ENCODE measurements at regions not wholly inside any gene's neighbourhood (a gene's known extent, or its start where the extent isn't known, plus 50 kb on each side); places are given as distances from the start of the nearest gene placed in this dataset.
A peak's percentile ranks its signal among the peaks of the same experiment; 100 is the strongest.
"Not testable (repeated sequence)": the region's sequence is repeated elsewhere in the genome, so short reads cannot be mapped to it uniquely, and the experiment has no call there.

DNA sequence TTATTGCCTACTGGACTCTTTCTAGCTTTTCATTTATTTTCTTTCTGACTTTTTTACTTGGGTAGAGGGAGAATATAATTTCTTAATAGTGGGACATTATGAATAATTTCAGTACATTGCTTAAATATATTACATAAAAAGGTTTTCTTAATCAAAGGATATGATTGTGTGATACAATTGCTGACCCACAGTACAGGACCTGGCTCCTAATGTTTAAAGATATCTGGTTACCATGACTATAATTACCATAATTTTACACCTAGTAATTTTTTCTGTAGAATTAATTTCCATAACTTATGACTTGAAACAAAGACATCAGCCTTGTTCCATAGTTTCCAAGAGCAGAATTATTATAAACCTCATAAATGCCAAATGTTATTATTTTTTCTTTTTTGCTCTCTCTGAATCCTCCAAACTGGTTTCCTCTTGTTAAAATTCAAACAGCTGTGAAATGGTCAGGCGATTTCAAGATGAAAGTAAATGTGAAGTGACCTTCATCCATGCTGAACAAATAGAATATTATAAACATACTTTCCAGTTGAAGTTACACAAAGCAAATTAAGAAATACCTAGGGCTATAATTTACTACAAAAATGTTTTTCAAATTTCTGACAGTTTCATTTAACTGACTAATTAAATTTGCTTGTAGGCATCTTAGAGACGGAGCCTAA lies 301.2 kb upstream of the TYRP1 start:
- DNase-seq = no peak

DNA sequence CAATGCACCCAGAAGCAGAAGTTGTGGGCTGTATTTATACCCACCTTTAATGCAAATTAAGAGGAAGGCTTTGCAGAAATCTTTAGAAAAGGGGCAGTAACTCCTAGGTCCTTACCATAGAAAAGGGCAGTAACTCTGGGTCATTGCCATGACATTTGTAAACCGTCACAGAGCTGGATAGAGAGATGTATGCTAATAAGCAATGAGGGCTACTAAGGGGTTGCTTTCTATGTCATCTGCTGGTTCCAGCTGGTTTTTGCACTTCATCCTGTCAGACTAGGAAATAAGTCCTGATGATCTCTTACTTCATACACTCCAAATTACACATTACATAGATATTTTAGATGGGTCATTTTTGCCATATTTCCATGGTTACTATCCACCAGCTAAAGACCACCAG lies 299.1 kb upstream of the TYRP1 start:
- no peak for DNase-seq

DNA sequence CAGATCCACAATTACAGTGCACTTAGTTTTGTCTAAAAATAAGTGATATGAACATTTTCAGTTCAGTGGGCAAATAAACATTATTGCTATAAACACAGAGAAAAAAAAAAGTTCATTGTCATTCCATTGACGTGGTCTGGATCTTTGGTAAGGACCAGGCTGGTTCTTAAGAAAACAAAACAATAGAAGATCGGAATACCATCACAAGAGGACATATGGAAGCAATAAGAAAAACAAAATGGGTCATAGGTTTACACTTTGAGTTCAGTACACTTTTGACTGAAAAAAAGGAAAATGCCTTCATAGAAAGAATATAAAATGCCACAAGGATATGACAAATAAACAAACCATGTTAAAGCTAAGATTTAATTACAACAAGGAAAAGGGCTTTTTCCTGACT lies 289.5 kb upstream of the TYRP1 start:
- no peak for DNase-seq

DNA sequence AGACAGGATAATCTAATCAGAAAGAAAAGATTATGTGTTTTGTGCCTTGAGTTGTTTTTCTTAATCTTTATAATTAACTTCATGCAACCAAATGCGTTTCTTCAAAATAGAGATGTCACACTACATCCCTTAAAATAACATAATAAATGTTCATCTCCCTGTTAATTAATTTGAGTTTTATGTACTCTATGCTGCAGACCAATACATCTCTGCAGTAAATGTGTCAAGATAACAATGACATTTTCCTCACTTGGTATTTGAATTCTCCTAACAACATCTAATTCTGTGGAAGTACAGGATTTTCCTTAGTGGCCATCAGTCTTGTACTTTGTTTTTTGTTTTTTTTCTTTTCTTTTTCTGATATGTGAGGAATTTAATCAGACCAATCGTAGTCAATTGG lies 279.2 kb upstream of the TYRP1 start:
- DNase-seq = no peak

DNA sequence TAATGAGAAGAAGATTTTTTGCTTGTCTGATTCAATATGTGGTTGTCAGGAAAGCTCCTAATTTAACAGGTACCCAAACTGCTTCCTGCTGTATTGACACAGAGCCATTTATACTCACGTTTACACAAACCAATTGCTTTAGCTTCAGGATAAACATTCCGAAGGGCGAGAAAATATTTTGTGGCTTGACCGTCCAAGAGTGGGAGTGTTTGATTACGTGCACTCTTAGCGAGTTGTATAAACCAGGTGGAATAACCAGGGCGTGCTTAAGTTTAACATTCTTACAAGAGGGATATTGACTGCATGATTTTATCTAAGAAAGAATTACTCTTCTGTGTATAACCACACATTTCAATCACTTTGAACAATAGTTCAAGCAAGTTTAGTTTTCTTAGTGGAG lies 278.7 kb upstream of the TYRP1 start:
- no peak for DNase-seq

GRCh38 chr9:12415361-12415760 lies 277.8 kb upstream of the TYRP1 start:
- no peak for DNase-seq

- DNase-seq = no peak
Observed at GRCh38 chr9:12416716-12417115, 276.5 kb upstream of the TYRP1 start.

- DNase-seq = no peak
Observed at GRCh38 chr9:12424243-12424642, 268.9 kb upstream of the TYRP1 start.

DNA sequence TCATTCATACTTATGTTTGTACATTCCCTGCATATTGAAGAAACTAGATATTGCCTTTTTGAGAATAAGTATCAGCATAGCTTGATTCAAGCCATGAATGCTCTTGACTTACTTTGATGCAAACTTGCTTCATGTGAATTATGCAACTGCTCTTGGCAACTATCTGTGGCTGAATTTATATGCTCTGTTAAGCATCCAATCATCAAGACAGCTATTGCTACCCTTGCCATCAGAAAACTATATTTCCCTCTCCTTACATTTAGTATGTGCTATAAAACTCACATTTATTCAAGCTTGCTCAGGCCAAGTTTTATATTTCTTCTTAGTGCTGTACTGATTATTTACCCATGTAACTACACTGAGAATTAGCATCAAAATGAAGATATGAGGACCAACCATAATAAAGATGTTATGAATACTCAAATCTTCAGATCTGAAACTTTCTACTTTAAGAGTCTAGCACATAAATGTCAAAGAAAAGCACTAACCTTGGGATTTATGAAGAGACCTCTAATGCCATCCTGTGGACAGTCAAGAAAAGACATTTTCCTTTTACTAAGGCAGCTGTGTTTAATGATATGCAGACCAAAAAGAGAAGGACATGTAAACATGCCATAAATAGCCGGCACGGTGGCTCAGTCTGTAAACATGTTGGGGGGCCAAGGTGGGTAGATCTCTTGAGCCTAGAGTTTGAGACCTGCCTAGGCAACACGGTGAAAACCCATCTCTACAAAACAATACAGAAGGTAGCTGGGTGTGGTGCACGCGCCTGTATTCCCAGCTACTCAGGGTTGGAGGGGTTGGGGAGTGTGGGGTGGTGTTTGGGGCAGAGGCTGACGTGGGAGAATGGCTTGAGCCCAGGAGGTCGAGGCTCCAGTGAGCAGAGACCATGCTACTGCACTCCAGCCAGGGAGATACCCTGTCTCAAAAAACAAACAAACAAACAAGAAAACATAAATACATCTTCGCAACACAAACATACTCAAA lies 267.0 kb upstream of the TYRP1 start:
- DNase-seq = no peak

GRCh38 chr9:12439267-12439666 lies 253.9 kb upstream of the TYRP1 start:
- DNase-seq = no peak

DNA sequence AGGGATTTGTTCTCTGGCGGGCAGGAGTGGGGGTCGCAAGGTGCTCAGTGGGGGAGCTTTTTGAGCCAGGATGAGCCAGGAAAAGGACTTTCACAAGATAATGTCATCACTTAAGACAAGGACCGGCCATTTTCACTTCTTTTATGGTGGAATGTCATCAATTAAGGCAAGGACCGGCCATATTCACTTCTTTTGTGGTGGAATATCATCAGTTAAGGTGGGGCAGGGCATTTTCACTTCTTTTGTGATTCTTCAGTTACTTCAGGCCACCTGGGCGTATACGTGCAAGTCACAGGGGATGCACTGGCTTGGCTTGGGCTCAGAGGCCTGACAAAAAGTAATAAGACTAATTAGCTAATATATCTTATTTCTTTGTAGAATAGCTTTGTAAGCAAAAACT lies 252.1 kb upstream of the TYRP1 start:
- DNase-seq = not testable (repeated sequence)

GRCh38 chr9:12441506-12441905 lies 251.7 kb upstream of the TYRP1 start:
- no peak for DNase-seq

DNA sequence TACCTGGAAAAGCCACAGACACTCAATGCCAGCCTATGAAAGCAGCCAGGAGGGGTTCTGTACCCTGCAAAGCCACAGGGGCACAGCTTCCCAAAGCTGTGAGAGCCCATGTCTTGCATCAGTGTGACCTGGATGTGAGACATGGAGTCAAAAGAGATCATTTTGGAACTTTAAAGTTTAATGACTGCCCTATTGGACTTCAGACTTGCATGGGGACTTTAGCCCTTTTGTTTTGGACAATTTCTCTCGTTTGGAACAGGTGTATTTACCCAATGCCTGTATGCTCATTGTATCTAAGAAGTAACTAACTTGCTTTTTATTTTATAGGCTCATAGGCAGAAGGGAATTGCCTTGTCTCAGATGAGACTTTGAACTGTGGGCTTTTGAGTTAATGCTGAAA lies 244.9 kb upstream of the TYRP1 start:
- no peak for DNase-seq

GRCh38 chr9:12457237-12457636 lies 235.9 kb upstream of the TYRP1 start:
- DNase-seq = no peak

- no peak for DNase-seq
Observed at GRCh38 chr9:12461763-12462460, 231.3 kb upstream of the TYRP1 start.

GRCh38 chr9:12462861-12463260 lies 230.3 kb upstream of the TYRP1 start:
- DNase-seq = no peak

- DNase-seq = no peak
Observed at GRCh38 chr9:12463641-12464040, 229.5 kb upstream of the TYRP1 start.

DNA sequence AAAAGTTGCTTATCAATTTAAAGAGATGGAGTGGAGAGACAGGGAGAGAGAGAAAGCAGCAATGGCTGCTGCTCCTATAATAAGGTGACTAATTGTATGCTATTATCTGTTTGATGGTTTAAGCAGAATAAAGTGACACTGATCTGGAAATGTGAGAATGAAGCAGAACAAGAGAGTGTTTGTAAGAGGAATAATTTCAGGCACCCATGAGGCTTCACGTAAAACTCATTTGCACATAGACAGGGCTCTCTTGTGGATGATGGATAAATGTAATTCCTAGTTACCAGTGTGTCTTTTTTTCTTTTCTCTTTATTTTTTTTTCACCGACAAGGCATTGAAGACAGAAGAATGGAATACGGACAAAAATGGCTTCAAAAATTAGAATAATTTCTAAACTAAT lies 228.8 kb upstream of the TYRP1 start:
- no peak for DNase-seq

DNA sequence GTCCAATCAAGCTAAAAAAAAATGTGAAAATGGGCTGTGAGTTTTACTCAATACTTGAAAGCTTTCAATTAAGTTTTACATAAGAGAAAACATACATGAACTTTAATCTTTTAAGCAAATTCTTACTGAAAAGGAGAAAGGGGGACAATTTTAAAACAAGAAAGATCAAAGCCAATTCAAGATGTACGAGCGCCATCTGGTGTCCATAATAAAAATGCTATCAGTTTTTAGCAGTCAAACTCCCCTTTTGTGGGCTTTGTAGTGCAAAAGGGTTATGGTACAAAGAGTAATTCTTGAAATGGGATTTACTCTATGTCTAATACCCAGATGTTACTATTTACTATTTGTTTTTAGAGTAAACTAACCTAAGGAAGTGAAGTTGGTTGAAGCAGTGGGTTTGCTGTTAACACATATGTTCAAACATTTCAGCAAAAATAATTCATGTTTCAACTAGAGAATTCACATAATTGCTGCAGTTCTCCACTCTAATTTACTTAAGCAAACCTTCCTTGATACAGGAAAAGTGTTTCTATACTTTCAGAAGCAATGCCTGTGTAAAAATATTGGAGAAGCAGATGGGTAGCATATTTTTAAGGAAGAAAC lies 228.2 kb upstream of the TYRP1 start:
- peak in 1 of 56 donors; percentile 0 for DNase-seq

- DNase-seq = no peak
Observed at GRCh38 chr9:12469084-12469483, 224.1 kb upstream of the TYRP1 start.

- no peak for DNase-seq
Observed at GRCh38 chr9:12494411-12494810, 198.8 kb upstream of the TYRP1 start.

- DNase-seq = no peak
Observed at GRCh38 chr9:12497790-12498189, 195.4 kb upstream of the TYRP1 start.
